Stomach (tissue), 4 donors: ENCODE measurements at regions not wholly inside any gene's neighbourhood (a gene's known extent, or its start where the extent isn't known, plus 50 kb on each side); places are given as distances from the start of the nearest gene placed in this dataset.

Source experiments
- CTCF ChIP-seq, 7 experiments: fragments of 450-650 bp in 4 of 7; fragments of 200-600 bp in 3 of 7; sonication (generic) in 3 of 7; IDR thresholded peaks; one replicate each; pipeline ENCODE4 v1.5.1; 2016 to 2019; ENCODE audit warnings: antibody characterized with exemption in 7 of 7, control low read depth in 2 of 7, mild to moderate bottlenecking in 1 of 7
- EP300 ChIP-seq: sonication (generic); formaldehyde crosslinking; IDR thresholded peaks from one replicate; pipeline ENCODE4 v1.6.1; 2017; ENCODE audit warnings: antibody characterized with exemption
- POLR2A ChIP-seq, 4 donors: fragments of 450-650 bp; IDR thresholded peaks; one replicate each; pipeline ENCODE4 v1.6.1; 2016; ENCODE audit warnings: antibody characterized with exemption in 4 of 4, control low read depth in 2 of 4, mild to moderate bottlenecking in 1 of 4, moderate library complexity in 1 of 4

DNA sequence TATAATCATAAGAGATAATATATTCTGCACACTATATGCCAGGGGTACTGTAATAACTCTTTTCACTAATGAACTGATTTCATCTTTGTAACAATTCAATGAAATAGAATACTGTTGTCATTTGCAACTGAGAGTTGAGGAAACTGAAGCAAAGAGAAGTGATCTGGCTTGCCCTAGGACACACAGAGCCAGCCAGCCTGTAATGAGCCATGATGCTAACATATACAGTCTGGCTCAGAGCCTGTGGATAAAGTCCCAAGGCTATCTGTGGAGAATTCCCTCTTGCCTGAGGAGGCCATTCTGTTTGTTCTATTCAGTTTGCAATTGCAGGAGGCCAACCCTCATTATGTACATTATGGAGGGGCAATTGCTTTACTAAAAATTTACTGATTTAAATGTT, 241.3 kb downstream of the CXCL12 start:
- TF ChIP-seq CTCF (IDR thresholded peaks at IDR 0.05) (no peak), POLR2A (IDR thresholded peaks at IDR 0.05) (no peak), EP300 (no peak)
